Liver (tissue), 3 donors: ENCODE measurements at regions not wholly inside any gene's neighbourhood (a gene's known extent, or its start where the extent isn't known, plus 50 kb on each side); places are given as distances from the start of the nearest gene placed in this dataset.

Experiments used
- ATF3 ChIP-seq: IDR thresholded peaks from 2 replicates; pipeline ENCODE4 v1.6.1; 2016; ENCODE audit warnings: antibody characterized with exemption
- CTCF ChIP-seq: fragments of 150-350 bp; IDR thresholded peaks from 2 replicates; pipeline ENCODE4 v1.5.1; 2017; ENCODE audit warnings: improper control_type of control experiment, low read depth, low read length; ENCODE audit not compliant: missing input control
- EGR1 ChIP-seq, 2 donors: IDR thresholded peaks; 2 replicates each; pipeline ENCODE4 v1.6.1; 2016 to 2018; ENCODE audit warnings: antibody characterized with exemption in 2 of 2, low read depth in 2 of 2
- HNF4A ChIP-seq, 2 donors: conservative IDR thresholded peaks; 2 replicates each; pipeline ENCODE4 v1.6.1; 2016; ENCODE audit warnings: antibody characterized with exemption in 2 of 2, mild to moderate bottlenecking in 2 of 2
- HNF4G ChIP-seq: IDR thresholded peaks from 2 replicates; pipeline ENCODE4 v1.6.1; 2016; ENCODE audit warnings: antibody characterized with exemption
- JUND ChIP-seq, 2 donors: IDR thresholded peaks; 2 replicates each; pipeline ENCODE4 v1.6.1; 2016; ENCODE audit warnings: antibody characterized with exemption in 2 of 2
- MAX ChIP-seq: IDR thresholded peaks from 2 replicates; pipeline ENCODE4 v1.6.1; 2016; ENCODE audit warnings: antibody characterized with exemption
- NR2F2 ChIP-seq: IDR thresholded peaks from 2 replicates; pipeline ENCODE4 v1.6.1; 2016; ENCODE audit warnings: antibody characterized with exemption
- RAD21 ChIP-seq, 2 donors: IDR thresholded peaks; 2 replicates each; pipeline ENCODE4 v1.6.1; 2016; ENCODE audit warnings: antibody characterized with exemption in 2 of 2, mild to moderate bottlenecking in 2 of 2
- REST ChIP-seq: IDR thresholded peaks from 2 replicates; pipeline ENCODE4 v1.6.1; 2016; ENCODE audit warnings: antibody characterized with exemption, mild to moderate bottlenecking
- SP1 ChIP-seq: IDR thresholded peaks from 2 replicates; pipeline ENCODE4 v1.6.1; 2018; ENCODE audit warnings: antibody characterized with exemption, mild to moderate bottlenecking
- TAF1 ChIP-seq: conservative IDR thresholded peaks from 2 replicates; pipeline ENCODE4 v1.6.1; 2016; ENCODE audit warnings: antibody characterized with exemption, mild to moderate bottlenecking
- YY1 ChIP-seq: IDR thresholded peaks from 2 replicates; pipeline ENCODE4 v1.6.1; 2016; ENCODE audit warnings: antibody characterized with exemption, mild to moderate bottlenecking
- donor health status: healthy.
- donor health status: healthy.

GRCh38 chr9:89980600-89980999 lies 375.8 kb downstream of the GADD45G start:
- TF ChIP-seq YY1 (no peak), CTCF (no peak), RAD21 (IDR thresholded peaks at IDR 0.05) (no peak), REST (no peak), MAX (no peak), ATF3 (no peak), TAF1 (no peak), SP1 (no peak), EGR1 (IDR thresholded peaks at IDR 0.05; ENCODE audit: low read depth in 2 of 2) (no peak), JUND (IDR thresholded peaks at IDR 0.05) (no peak), HNF4A (conservative IDR thresholded peaks at IDR 0.05) (no peak), HNF4G (no peak), NR2F2 (no peak)
